CD4-positive, alpha-beta T cell treated with Interleukin-1 beta for 1 hour (primary cell): ENCODE measurements at regions not wholly inside any gene's neighbourhood (a gene's known extent, or its start where the extent isn't known, plus 50 kb on each side); places are given as distances from the start of the nearest gene placed in this dataset.

Experiments used
- DNase-seq, 2 donors: peaks; one replicate each; pipeline ENCODE4 v3.0.0-alpha.2; 2020 to 2022

GRCh38 chr2:126518196-126518595 is 137.8 kb upstream of the GYPC start:
- DNase-seq: no peak

- DNase-seq: peak; percentile 69 to 73
Observed at GRCh38 chr2:126527836-126528490, 128.0 kb upstream of the GYPC start.

- no peak for DNase-seq
Observed at GRCh38 chr2:126531029-126531428, 124.9 kb upstream of the GYPC start.

GRCh38 chr2:126534478-126534877 is 121.5 kb upstream of the GYPC start:
- no peak for DNase-seq

- no peak for DNase-seq
Observed at GRCh38 chr2:126535408-126535807, 120.5 kb upstream of the GYPC start.

GRCh38 chr2:126536605-126537200 is 119.3 kb upstream of the GYPC start:
- DNase-seq: no peak

GRCh38 chr2:126539101-126539500 is 116.9 kb upstream of the GYPC start:
- no peak for DNase-seq

- DNase-seq: no peak
Observed at GRCh38 chr2:126542247-126542646, 113.7 kb upstream of the GYPC start.

GRCh38 chr2:126543081-126543480 is 112.9 kb upstream of the GYPC start:
- DNase-seq: no peak

GRCh38 chr2:126558029-126558428 is 97.9 kb upstream of the GYPC start:
- DNase-seq: no peak

- DNase-seq: no peak
Observed at GRCh38 chr2:126568734-126569133, 87.2 kb upstream of the GYPC start.

GRCh38 chr2:126571403-126571802 is 84.6 kb upstream of the GYPC start:
- no peak for DNase-seq

GRCh38 chr2:126575631-126576030 is 80.3 kb upstream of the GYPC start:
- no peak for DNase-seq

GRCh38 chr2:126579868-126580267 is 76.1 kb upstream of the GYPC start:
- DNase-seq: no peak

GRCh38 chr2:126586317-126586716 is 69.6 kb upstream of the GYPC start:
- DNase-seq: no peak

GRCh38 chr2:126599062-126599461 is 56.9 kb upstream of the GYPC start:
- no peak for DNase-seq

GRCh38 chr2:126600742-126601141 is 55.2 kb upstream of the GYPC start:
- no peak for DNase-seq

- no peak for DNase-seq
Observed at GRCh38 chr2:126602334-126602733, 53.6 kb upstream of the GYPC start.
